ENCODE measurements at regions not wholly inside any gene's neighbourhood (a gene's known extent, or its start where the extent isn't known, plus 50 kb on each side); places are given as distances from the start of the nearest gene placed in this dataset.
"Not testable (repeated sequence)": the region's sequence is repeated elsewhere in the genome, so short reads cannot be mapped to it uniquely, and the experiment has no call there.

- H3K4me1 Mint-ChIP-seq, result peaks cover 3% of the 10 kb centered on the region
- H3K27me3 Mint-ChIP-seq (ENCODE audit: low read depth, poor library complexity), result no peaks in the 10 kb centered on the region
- H3K27ac Mint-ChIP-seq, result no peak overlapping the region
- peaks cover 14% of the 10 kb centered on the region for H3K9me3 Mint-ChIP-seq
- DNase-seq, result no peak
- TF ChIP-seq CTCF (IDR thresholded peaks at IDR 0.05), result no peak
- H3K36me3 Mint-ChIP-seq (ENCODE audit: low read depth), result no peaks in the 10 kb centered on the region
- H3K4me3 Mint-ChIP-seq, result no peak overlapping the region
Measured at GRCh38 chr2:123521854-123522253, 503.2 kb upstream of the CNTNAP5 start.

GRCh38 chr2:123522498-123522897 is 502.6 kb upstream of the CNTNAP5 start:
- peaks cover 14% of the 10 kb centered on the region for H3K9me3 Mint-ChIP-seq
- not testable (repeated sequence) for DNase-seq; H3K4me1 Mint-ChIP-seq; H3K27ac Mint-ChIP-seq; H3K4me3 Mint-ChIP-seq; H3K27me3 Mint-ChIP-seq (ENCODE audit: low read depth, poor library complexity); H3K36me3 Mint-ChIP-seq (ENCODE audit: low read depth)

- TF ChIP-seq CTCF (IDR thresholded peaks at IDR 0.05), result no peak
- Mint-ChIP-seq H3K4me3 (no peak overlapping the region), H3K4me1 (no peaks in the 10 kb centered on the region), H3K9me3 (peaks cover 7% of the 10 kb centered on the region), H3K27me3 (ENCODE audit: low read depth, poor library complexity) (no peaks in the 10 kb centered on the region), H3K27ac (no peak overlapping the region), H3K36me3 (ENCODE audit: low read depth) (no peaks in the 10 kb centered on the region)
- no peak for DNase-seq
Measured at GRCh38 chr2:123528996-123529707, 495.9 kb upstream of the CNTNAP5 start.

- no peak for DNase-seq
- H3K4me3 Mint-ChIP-seq, result no peak overlapping the region
- H3K36me3 Mint-ChIP-seq (ENCODE audit: low read depth), result no peaks in the 10 kb centered on the region
- no peaks in the 10 kb centered on the region for H3K4me1 Mint-ChIP-seq
- no peak overlapping the region for H3K27ac Mint-ChIP-seq
- H3K9me3 Mint-ChIP-seq, result peaks cover 5% of the 10 kb centered on the region
- no peak for TF ChIP-seq CTCF (IDR thresholded peaks at IDR 0.05)
- H3K27me3 Mint-ChIP-seq (ENCODE audit: low read depth, poor library complexity), result no peaks in the 10 kb centered on the region
Measured at GRCh38 chr2:123530004-123530403, 495.1 kb upstream of the CNTNAP5 start.

GRCh38 chr2:123532126-123532525 is 493.0 kb upstream of the CNTNAP5 start:
- no peak overlapping the region for H3K27ac Mint-ChIP-seq
- no peak for DNase-seq
- no peaks in the 10 kb centered on the region for H3K4me1 Mint-ChIP-seq

GRCh38 chr2:123532994-123533393 is 492.1 kb upstream of the CNTNAP5 start:
- Mint-ChIP-seq H3K36me3 (ENCODE audit: low read depth) (no peaks in the 10 kb centered on the region), H3K9me3 (peaks cover 8% of the 10 kb centered on the region), H3K27me3 (ENCODE audit: low read depth, poor library complexity) (no peaks in the 10 kb centered on the region), H3K4me3 (no peak overlapping the region), H3K4me1 (no peaks in the 10 kb centered on the region), H3K27ac (no peak overlapping the region)
- no peak for TF ChIP-seq CTCF (IDR thresholded peaks at IDR 0.05)
- no peak for DNase-seq

More at GRCh38 chr2:123532126-123532525, 493.0 kb upstream of the CNTNAP5 start:
- Mint-ChIP-seq H3K36me3 (ENCODE audit: low read depth) (no peaks in the 10 kb centered on the region), H3K9me3 (peaks cover 5% of the 10 kb centered on the region), H3K27me3 (ENCODE audit: low read depth, poor library complexity) (no peaks in the 10 kb centered on the region), H3K4me3 (no peak overlapping the region)
- no peak for TF ChIP-seq CTCF (IDR thresholded peaks at IDR 0.05)

Data from nephron progenitor cell (in vitro differentiated cells).